GM12878 (cell line): ENCODE measurements at regions not wholly inside any gene's neighbourhood (a gene's known extent, or its start where the extent isn't known, plus 50 kb on each side); places are given as distances from the start of the nearest gene placed in this dataset.

Source experiments
- ATAC-seq: fragments of 200-7000 bp; cut with Tn5 transposase; 3 replicates; pipeline ENCODE4 v1.9.1; 2020; ENCODE audit warnings: mild to moderate bottlenecking, moderate library complexity
- BruUV-seq: library from RNA; stranded (reverse); fragments of 400-500 nt; replicated peaks from 2 replicates; lab custom pipeline; 2021; lab: Mats Ljungman, UMichigan
- CTCF ChIA-PET: fragments of 300-600 bp; sonication (Branson Sonifier 250); formaldehyde crosslinking; extraction: SDS; loops from one replicate; lab custom pipeline; 2021; ENCODE audit warnings: inconsistent platforms; lab: Yijun Ruan, JAX
- POLR2A ChIA-PET: fragments of 350-600 bp; formaldehyde crosslinking; extraction: SDS; loops from one replicate; lab custom pipeline; 2021; ENCODE audit warnings: inconsistent platforms; lab: Charles Lee
- RAD21 ChIA-PET: fragments of 300-600 bp; sonication (Branson Sonifier 250); formaldehyde crosslinking; loops from one replicate; lab custom pipeline; 2023; ENCODE audit warnings: antibody characterized with exemption; ENCODE audit not compliant: unreplicated experiment; lab: Charles Lee
- SMC1A ChIA-PET: fragments of 300-600 bp; sonication (Branson Sonifier 250); formaldehyde crosslinking; loops from one replicate; lab custom pipeline; 2023; ENCODE audit not compliant: unreplicated experiment, uncharacterized antibody; lab: Charles Lee
- DNase-seq: peaks from one replicate; pipeline ENCODE4 v3.0.0-alpha.2; 2011; ENCODE audit warnings: low read depth, low spot score
- FAIRE-seq: peaks from 3 replicates; lab custom pipeline; 2011; peaks lifted over from hg19 to GRCh38; lab: Jason Lieb, UNC
- H2AFZ ChIP-seq: 2 replicates; pipeline ENCODE4 v1.6.0; 2011; ENCODE audit warnings: low read depth, low read length, control low read depth; ENCODE audit not compliant: control insufficient read depth
- H3K27ac ChIP-seq: 2 replicates; pipeline ENCODE4 v1.5.1; 2011; ENCODE audit warnings: control low read depth; ENCODE audit not compliant: control insufficient read depth, insufficient read depth
- H3K27me3 ChIP-seq, 2 experiments: replicated peaks in 1 of 2; 2 replicates each; pipeline versions ENCODE4 v1.6.0 to v1.6.1; 2011; ENCODE audit warnings: low read length in 1 of 2; ENCODE audit not compliant: control insufficient read depth in 2 of 2, insufficient read depth in 2 of 2
- H3K36me3 ChIP-seq, 2 experiments: 2 replicates each; pipeline ENCODE4 v1.5.1; 2011; ENCODE audit warnings: low read length in 1 of 2; ENCODE audit not compliant: control insufficient read depth in 2 of 2, insufficient read depth in 2 of 2
- H3K4me1 ChIP-seq: 2 replicates; pipeline ENCODE4 v1.6.1; 2011; ENCODE audit warnings: mild to moderate bottlenecking, low read length, moderate library complexity, mixed read lengths; ENCODE audit not compliant: control insufficient read depth, insufficient read depth
- H3K4me2 ChIP-seq: 2 replicates; pipeline ENCODE4 v1.6.0; 2011; ENCODE audit warnings: control low read depth; ENCODE audit not compliant: control insufficient read depth, insufficient read depth
- H3K4me3 ChIP-seq: fragments of 200-600 bp; sonication (generic); 2 replicates; pipeline ENCODE4 v1.5.1; 2016
- H3K79me2 ChIP-seq: 2 replicates; pipeline ENCODE4 v1.6.0; 2011; ENCODE audit warnings: low read length; ENCODE audit not compliant: control insufficient read depth, insufficient read depth
- H3K9ac ChIP-seq: 2 replicates; pipeline ENCODE4 v1.8.0; 2011; ENCODE audit warnings: low read length, control low read depth, mixed read lengths; ENCODE audit not compliant: control insufficient read depth, insufficient read depth
- H3K9me3 ChIP-seq: replicated peaks from 3 replicates; pipeline ENCODE4 v1.5.1; 2011; ENCODE audit warnings: mild to moderate bottlenecking, low read length; ENCODE audit not compliant: control insufficient read depth, insufficient read depth
- H4K20me1 ChIP-seq: 2 replicates; pipeline ENCODE4 v1.6.0; 2011; ENCODE audit not compliant: control insufficient read depth, insufficient read depth
- CHD1 ChIP-seq: IDR thresholded peaks from 2 replicates; pipeline ENCODE4 v1.6.1; 2012; ENCODE audit warnings: low read depth, low read length, improper control_type of control experiment
- CHD4 ChIP-seq: fragments of 200-600 bp; sonication (generic); IDR thresholded peaks from 2 replicates; pipeline ENCODE4 v1.6.1; 2016; ENCODE audit warnings: mild to moderate bottlenecking
- HCFC1 ChIP-seq: fragments of 150-350 bp; IDR thresholded peaks from 2 replicates; pipeline ENCODE4 v1.6.1; 2014; ENCODE audit warnings: low read length
- KLF5 ChIP-seq: fragments of 450-650 bp; IDR thresholded peaks from 2 replicates; pipeline ENCODE4 v1.6.1; 2014; ENCODE audit warnings: mild to moderate bottlenecking; ENCODE audit not compliant: partially characterized antibody
- NFYB ChIP-seq: IDR thresholded peaks from 2 replicates; pipeline ENCODE4 v1.6.1; 2011; ENCODE audit warnings: low read depth, mild to moderate bottlenecking, low read length, improper control_type of control experiment, moderate library complexity; ENCODE audit not compliant: insufficient read depth
- POU2F2 ChIP-seq: IDR thresholded peaks from 3 replicates; pipeline ENCODE4 v1.6.1; 2011; ENCODE audit warnings: low read depth, mild to moderate bottlenecking, low read length, borderline replicate concordance
- RELA ChIP-seq: fragments of 450-650 bp; IDR thresholded peaks from 2 replicates; pipeline ENCODE4 v1.8.0; 2014; ENCODE audit warnings: borderline replicate concordance; ENCODE audit not compliant: partially characterized antibody
- SMC3 ChIP-seq: IDR thresholded peaks from 2 replicates; pipeline ENCODE4 v1.6.1; 2011; ENCODE audit warnings: low read length, improper control_type of control experiment, borderline replicate concordance
- STAT3 ChIP-seq: IDR thresholded peaks from 2 replicates; pipeline ENCODE4 v1.6.1; 2011; ENCODE audit warnings: low read depth, low read length, improper control_type of control experiment
- WGBS: methylation state at CpG from one replicate; pipeline ENCODE4 v1.1.6; 2016; ENCODE audit warnings: low lambda C conversion rate; ENCODE audit not compliant: insufficient replicate concordance, insufficient coverage; ENCODE audit errors: missing lambda C conversion rate; 5-methylcytosine and 5-hydroxymethylcytosine counted together
- in situ Hi-C: fragments of 300-500 bp; cut with MboI; formaldehyde crosslinking; loops from 9 replicates; pipeline ENCODE4 v1.14.3; 2018; ENCODE audit warnings: mixed read lengths
- intact Hi-C: fragments of 100-400 bp; cut with micrococcal nuclease; formaldehyde crosslinking; loops from one replicate; pipeline ENCODE4 v1.14.2; 2022; ENCODE audit not compliant: unreplicated experiment
- TF ChIP-seq, protein P1 (sequence below): fragments of 150-350 bp; IDR thresholded peaks from 2 replicates; pipeline ENCODE4 v1.6.1; 2014; ENCODE audit warnings: mild to moderate bottlenecking, low read depth, low read length

DNA sequence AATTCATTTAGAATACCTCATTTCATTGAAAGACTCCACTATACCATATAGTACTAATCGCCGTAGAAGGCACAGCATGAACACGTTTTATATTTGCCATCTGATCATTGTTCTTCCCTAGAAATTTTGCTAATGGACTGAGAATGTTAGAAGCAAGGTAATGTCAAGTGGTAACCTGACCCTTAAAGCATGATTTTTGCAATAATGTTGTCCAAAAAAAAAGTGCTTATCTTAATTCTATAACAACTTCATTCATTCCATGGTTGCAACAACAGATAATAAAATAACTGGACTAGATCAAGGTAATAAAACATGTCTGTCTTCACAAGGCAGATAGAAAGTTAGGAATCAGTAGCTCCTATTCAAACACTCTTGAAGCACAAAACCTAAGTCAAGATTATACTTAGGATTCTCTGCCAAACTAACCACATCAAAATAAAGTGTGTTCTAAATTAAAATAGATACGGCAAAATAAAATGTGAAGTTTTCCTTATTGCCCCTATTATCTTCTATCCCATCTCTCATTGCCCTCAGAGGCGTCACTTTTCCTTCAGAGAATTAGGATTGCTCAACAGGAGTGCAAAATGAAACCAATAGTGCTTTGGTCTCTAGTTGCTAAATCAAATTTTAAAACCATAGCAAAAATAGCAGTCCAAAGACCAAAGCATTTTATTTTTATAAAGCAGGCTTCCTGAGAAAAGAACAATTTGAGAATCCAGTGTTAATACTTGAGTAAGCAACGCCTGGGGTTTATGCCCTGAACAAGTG lies 317.4 kb upstream of the UBE2E2 start (continued):
- TF ChIP-seq, protein P1, sequence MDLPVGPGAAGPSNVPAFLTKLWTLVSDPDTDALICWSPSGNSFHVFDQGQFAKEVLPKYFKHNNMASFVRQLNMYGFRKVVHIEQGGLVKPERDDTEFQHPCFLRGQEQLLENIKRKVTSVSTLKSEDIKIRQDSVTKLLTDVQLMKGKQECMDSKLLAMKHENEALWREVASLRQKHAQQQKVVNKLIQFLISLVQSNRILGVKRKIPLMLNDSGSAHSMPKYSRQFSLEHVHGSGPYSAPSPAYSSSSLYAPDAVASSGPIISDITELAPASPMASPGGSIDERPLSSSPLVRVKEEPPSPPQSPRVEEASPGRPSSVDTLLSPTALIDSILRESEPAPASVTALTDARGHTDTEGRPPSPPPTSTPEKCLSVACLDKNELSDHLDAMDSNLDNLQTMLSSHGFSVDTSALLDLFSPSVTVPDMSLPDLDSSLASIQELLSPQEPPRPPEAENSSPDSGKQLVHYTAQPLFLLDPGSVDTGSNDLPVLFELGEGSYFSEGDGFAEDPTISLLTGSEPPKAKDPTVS = no peak
- no peak for TF ChIP-seq RELA
- TF ChIP-seq POU2F2 = no peak
- TF ChIP-seq HCFC1 = no peak

DNA sequence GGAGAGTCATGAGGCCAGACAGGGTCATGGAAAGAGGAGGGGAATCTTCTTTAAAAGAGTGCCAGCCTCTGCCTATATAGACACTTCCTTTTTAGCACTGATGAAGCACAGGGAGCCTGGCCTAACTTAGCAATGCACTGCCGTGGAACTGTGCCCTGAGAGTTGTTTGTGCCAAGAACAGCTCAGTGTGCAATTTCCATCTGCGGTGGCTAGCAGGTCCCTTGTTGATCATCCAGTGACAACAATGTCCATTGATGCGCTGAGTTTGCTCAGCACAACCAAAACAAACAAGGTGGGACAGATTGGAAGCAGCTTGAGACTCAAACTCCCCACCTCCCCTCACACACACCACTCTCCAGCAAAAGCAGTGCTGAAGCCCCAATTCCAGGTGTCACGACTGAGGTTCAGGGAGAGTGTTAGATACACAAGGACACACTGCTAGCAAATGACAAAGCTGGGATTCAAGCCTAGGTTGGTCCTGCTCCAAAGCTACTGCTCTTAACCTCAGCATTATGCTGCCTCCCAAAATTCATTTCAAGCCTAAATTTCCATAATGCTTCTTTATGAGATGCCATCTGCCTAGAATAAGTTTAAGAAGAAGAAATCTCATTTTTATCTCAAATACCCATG lies 316.6 kb upstream of the UBE2E2 start:
- TF ChIP-seq NFYB (no peak), CHD1 (no peak), STAT3 (no peak), SMC3 (no peak), KLF5 (no peak), CHD4 (no peak)
- H3K4me1 ChIP-seq = no peaks in the 10 kb centered on the region
- intact Hi-C loops (loop anchor here (1.0 to 5.0 kb wide), 2 partner anchors 322 to 799 kb away; no protein-coding TSS in a partner anchor), in situ Hi-C loops (no loop called here)
- H3K4me2 ChIP-seq = no peak overlapping the region
- no peak overlapping the region for H3K27ac ChIP-seq
- POLR2A ChIA-PET = no interaction called here
- no peaks in the 10 kb centered on the region for H4K20me1 ChIP-seq
- RAD21 ChIA-PET = interaction anchor here (1.4 kb wide), 1 partner anchor 788 kb away, joined by 5 read pairs; no protein-coding TSS in a partner anchor
- CTCF ChIA-PET = interaction anchor here (1.0 to 1.6 kb wide), 6 partner anchors 10 to 799 kb away, joined by 3 to 4 read pairs (median 3); no protein-coding TSS in a partner anchor
- DNase-seq (no peak), FAIRE-seq (no peak), ATAC-seq (no peak; the same call in 2 of the 3 replicates)
- no peak overlapping the region for H3K9ac ChIP-seq
- no peaks in the 10 kb centered on the region for H3K79me2 ChIP-seq
- BruUV-seq = no TSS peak
- no peak overlapping the region for H2AFZ ChIP-seq
- SMC1A ChIA-PET = interaction anchor here (1.0 to 1.3 kb wide), 2 partner anchors 59 to 263 kb away, joined by 3 read pairs; no protein-coding TSS in a partner anchor
- no peak overlapping the region for H3K4me3 ChIP-seq
- H3K36me3 ChIP-seq = no peaks in the 10 kb centered on the region
- H3K27me3 ChIP-seq = no peaks in the 10 kb centered on the region
- no peaks in the 10 kb centered on the region for H3K9me3 ChIP-seq
- WGBS = 24% methylated on average over 4 of the region's 4 CpGs
